WTC11 (cell line): ENCODE measurements at regions not wholly inside any gene's neighbourhood (a gene's known extent, or its start where the extent isn't known, plus 50 kb on each side); places are given as distances from the start of the nearest gene placed in this dataset.

Experiments used
- ATAC-seq: fragments of 200-7000 bp; cut with Tn5 transposase; 2 replicates; pipeline ENCODE4 v1.10.0; 2021; ENCODE audit warnings: mild to moderate bottlenecking, moderate library complexity
- CTCF ChIA-PET: fragments of 300-600 bp; sonication (Branson Sonifier 250); formaldehyde crosslinking; loops from one replicate; lab custom pipeline; 2021; ENCODE audit warnings: antibody characterized with exemption; lab: Charles Lee
- POLR2A ChIA-PET: fragments of 350-600 bp; sonication (Branson Sonifier 250); formaldehyde crosslinking; loops from one replicate; lab custom pipeline; 2021; ENCODE audit warnings: antibody characterized with exemption; lab: Charles Lee
- DNase-seq: peaks from one replicate; pipeline ENCODE4 v3.0.0; 2021; ENCODE audit warnings: low spot score
- H3K27ac Mint-ChIP-seq: 2 replicates; pipeline ENCODE4 v1.8.0; 2021; ENCODE audit warnings: mixed read lengths
- H3K27me3 Mint-ChIP-seq: 2 replicates; pipeline ENCODE4 v1.8.0; 2021; ENCODE audit warnings: low read depth, mild to moderate bottlenecking, moderate library complexity, mixed read lengths
- H3K36me3 Mint-ChIP-seq: 2 replicates; pipeline ENCODE4 v1.8.0; 2021; ENCODE audit warnings: mixed read lengths
- H3K4me1 Mint-ChIP-seq: 2 replicates; pipeline ENCODE4 v1.8.0; 2022; ENCODE audit warnings: mixed read lengths
- H3K4me3 Mint-ChIP-seq: 2 replicates; pipeline ENCODE4 v1.8.0; 2021; ENCODE audit warnings: mild to moderate bottlenecking, moderate library complexity, mixed read lengths
- H3K9me3 Mint-ChIP-seq: 2 replicates; pipeline ENCODE4 v1.8.0; 2021; ENCODE audit warnings: mixed read lengths
- CBFB ChIP-seq: sonication (generic); formaldehyde crosslinking; IDR thresholded peaks from 2 replicates; pipeline ENCODE4 v1.8.1; 2022; ENCODE audit warnings: mild to moderate bottlenecking, low read depth, missing genetic modification reagents
- CREB1 ChIP-seq: sonication (generic); formaldehyde crosslinking; IDR thresholded peaks from 2 replicates; pipeline ENCODE4 v1.8.0; 2023; ENCODE audit warnings: mild to moderate bottlenecking, missing genetic modification reagents
- E2F1 ChIP-seq: sonication (generic); formaldehyde crosslinking; IDR thresholded peaks from 2 replicates; pipeline ENCODE4 v1.8.0; 2022; ENCODE audit warnings: mild to moderate bottlenecking, missing genetic modification reagents
- ELF4 ChIP-seq: sonication (generic); formaldehyde crosslinking; IDR thresholded peaks from 2 replicates; pipeline ENCODE4 v1.8.1; 2022; ENCODE audit warnings: low read depth, mild to moderate bottlenecking, moderate library complexity, missing genetic modification reagents
- EMX1 ChIP-seq: fragments of 250-450 bp; sonication (Bioruptor Pico); IDR thresholded peaks from 2 replicates; pipeline ENCODE4 v1.8.0; 2021; ENCODE audit warnings: mild to moderate bottlenecking
- GTF2I ChIP-seq: fragments of 250-450 bp; sonication (Bioruptor Pico); conservative IDR thresholded peaks from 2 replicates; pipeline ENCODE4 v1.4.0; 2021; ENCODE audit warnings: mild to moderate bottlenecking
- IRF2 ChIP-seq: sonication (generic); formaldehyde crosslinking; IDR thresholded peaks from 2 replicates; pipeline ENCODE4 v1.8.0; 2022; ENCODE audit warnings: low read depth, missing genetic modification reagents, borderline replicate concordance
- MYBL2 ChIP-seq: sonication (generic); formaldehyde crosslinking; IDR thresholded peaks from 2 replicates; pipeline ENCODE4 v1.8.1; 2023; ENCODE audit warnings: mild to moderate bottlenecking, moderate library complexity, missing genetic modification reagents
- OVOL2 ChIP-seq: fragments of 250-450 bp; sonication (Bioruptor Pico); IDR thresholded peaks from 2 replicates; pipeline ENCODE4 v1.9.0; 2021; ENCODE audit warnings: mild to moderate bottlenecking, borderline replicate concordance
- SMAD3 ChIP-seq: sonication (generic); formaldehyde crosslinking; IDR thresholded peaks from 2 replicates; pipeline ENCODE4 v1.8.0; 2022; ENCODE audit warnings: missing genetic modification reagents, mild to moderate bottlenecking, borderline replicate concordance
- SOX15 ChIP-seq: fragments of 250-450 bp; sonication (Bioruptor Pico); IDR thresholded peaks from 2 replicates; pipeline ENCODE4 v1.9.0; 2021; ENCODE audit warnings: mild to moderate bottlenecking
- ZNF121 ChIP-seq: sonication (generic); formaldehyde crosslinking; IDR thresholded peaks from 2 replicates; pipeline ENCODE4 v1.8.0; 2023; ENCODE audit warnings: missing genetic modification reagents
- ZNF281 ChIP-seq: sonication (generic); formaldehyde crosslinking; IDR thresholded peaks from 2 replicates; pipeline ENCODE4 v1.8.0; 2023; ENCODE audit warnings: mild to moderate bottlenecking, missing genetic modification reagents
- ZNF396 ChIP-seq: fragments of 250-450 bp; sonication (Bioruptor Pico); IDR thresholded peaks from 2 replicates; pipeline ENCODE4 v1.8.0; 2021; ENCODE audit warnings: mild to moderate bottlenecking, moderate library complexity, borderline replicate concordance
- TF ChIP-seq, protein P1 (sequence below): sonication (generic); formaldehyde crosslinking; IDR thresholded peaks from 2 replicates; pipeline ENCODE4 v1.8.1; 2022; ENCODE audit warnings: mild to moderate bottlenecking, missing genetic modification reagents, moderate library complexity, borderline replicate concordance
- TF ChIP-seq, protein P2 (sequence below): sonication (generic); formaldehyde crosslinking; IDR thresholded peaks from 2 replicates; pipeline ENCODE4 v1.8.1; 2023; ENCODE audit warnings: mild to moderate bottlenecking, missing genetic modification reagents, borderline replicate concordance
- TF ChIP-seq, protein P3 (sequence below): fragments of 250-450 bp; sonication (Bioruptor Pico); IDR thresholded peaks from 2 replicates; pipeline ENCODE4 v2.1.2; 2022; ENCODE audit warnings: mild to moderate bottlenecking, moderate library complexity

DNA sequence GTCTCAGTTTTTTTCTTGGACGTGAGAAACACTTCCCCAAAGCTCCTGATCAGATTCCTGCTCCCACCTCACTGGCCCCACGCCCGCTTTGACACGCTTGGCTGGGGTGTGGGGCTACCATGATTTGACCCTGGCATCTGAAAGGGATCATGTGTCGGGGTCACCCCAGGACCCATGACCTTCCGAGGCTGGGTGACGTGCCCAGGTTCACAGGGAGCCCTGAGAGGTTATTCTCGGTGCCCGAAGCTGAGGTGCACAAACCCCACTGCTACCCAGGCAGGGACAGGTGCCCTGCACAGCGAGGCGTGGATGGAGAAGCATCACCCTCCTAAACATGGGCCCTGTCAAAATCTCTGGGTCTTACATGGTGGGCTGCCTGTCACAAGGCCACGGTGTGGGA, 404.1 kb downstream of the GALR1 start:
- no peak for DNase-seq
- Mint-ChIP-seq H3K9me3 (no peaks in the 10 kb centered on the region; the same call in 1 of the 2 replicates), H3K4me1 (peaks cover 3% of the 10 kb centered on the region), H3K27me3 (peaks cover 3% of the 10 kb centered on the region), H3K36me3 (no peaks in the 10 kb centered on the region), H3K4me3 (no peak overlapping the region), H3K27ac (no peak overlapping the region)
- no peak for ATAC-seq
- ChIA-PET POLR2A (no interaction called here), CTCF (no interaction called here)
- TF ChIP-seq SOX15 (CRISPR knock-in tag) (no peak), ZNF121 (CRISPR knock-in tag) (no peak), CREB1 (CRISPR knock-in tag) (no peak)
- TF ChIP-seq, protein P1, sequence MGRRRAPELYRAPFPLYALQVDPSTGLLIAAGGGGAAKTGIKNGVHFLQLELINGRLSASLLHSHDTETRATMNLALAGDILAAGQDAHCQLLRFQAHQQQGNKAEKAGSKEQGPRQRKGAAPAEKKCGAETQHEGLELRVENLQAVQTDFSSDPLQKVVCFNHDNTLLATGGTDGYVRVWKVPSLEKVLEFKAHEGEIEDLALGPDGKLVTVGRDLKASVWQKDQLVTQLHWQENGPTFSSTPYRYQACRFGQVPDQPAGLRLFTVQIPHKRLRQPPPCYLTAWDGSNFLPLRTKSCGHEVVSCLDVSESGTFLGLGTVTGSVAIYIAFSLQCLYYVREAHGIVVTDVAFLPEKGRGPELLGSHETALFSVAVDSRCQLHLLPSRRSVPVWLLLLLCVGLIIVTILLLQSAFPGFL, result no peak
- TF ChIP-seq, protein P2, sequence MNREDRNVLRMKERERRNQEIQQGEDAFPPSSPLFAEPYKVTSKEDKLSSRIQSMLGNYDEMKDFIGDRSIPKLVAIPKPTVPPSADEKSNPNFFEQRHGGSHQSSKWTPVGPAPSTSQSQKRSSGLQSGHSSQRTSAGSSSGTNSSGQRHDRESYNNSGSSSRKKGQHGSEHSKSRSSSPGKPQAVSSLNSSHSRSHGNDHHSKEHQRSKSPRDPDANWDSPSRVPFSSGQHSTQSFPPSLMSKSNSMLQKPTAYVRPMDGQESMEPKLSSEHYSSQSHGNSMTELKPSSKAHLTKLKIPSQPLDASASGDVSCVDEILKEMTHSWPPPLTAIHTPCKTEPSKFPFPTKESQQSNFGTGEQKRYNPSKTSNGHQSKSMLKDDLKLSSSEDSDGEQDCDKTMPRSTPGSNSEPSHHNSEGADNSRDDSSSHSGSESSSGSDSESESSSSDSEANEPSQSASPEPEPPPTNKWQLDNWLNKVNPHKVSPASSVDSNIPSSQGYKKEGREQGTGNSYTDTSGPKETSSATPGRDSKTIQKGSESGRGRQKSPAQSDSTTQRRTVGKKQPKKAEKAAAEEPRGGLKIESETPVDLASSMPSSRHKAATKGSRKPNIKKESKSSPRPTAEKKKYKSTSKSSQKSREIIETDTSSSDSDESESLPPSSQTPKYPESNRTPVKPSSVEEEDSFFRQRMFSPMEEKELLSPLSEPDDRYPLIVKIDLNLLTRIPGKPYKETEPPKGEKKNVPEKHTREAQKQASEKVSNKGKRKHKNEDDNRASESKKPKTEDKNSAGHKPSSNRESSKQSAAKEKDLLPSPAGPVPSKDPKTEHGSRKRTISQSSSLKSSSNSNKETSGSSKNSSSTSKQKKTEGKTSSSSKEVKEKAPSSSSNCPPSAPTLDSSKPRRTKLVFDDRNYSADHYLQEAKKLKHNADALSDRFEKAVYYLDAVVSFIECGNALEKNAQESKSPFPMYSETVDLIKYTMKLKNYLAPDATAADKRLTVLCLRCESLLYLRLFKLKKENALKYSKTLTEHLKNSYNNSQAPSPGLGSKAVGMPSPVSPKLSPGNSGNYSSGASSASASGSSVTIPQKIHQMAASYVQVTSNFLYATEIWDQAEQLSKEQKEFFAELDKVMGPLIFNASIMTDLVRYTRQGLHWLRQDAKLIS, result no peak

DNA sequence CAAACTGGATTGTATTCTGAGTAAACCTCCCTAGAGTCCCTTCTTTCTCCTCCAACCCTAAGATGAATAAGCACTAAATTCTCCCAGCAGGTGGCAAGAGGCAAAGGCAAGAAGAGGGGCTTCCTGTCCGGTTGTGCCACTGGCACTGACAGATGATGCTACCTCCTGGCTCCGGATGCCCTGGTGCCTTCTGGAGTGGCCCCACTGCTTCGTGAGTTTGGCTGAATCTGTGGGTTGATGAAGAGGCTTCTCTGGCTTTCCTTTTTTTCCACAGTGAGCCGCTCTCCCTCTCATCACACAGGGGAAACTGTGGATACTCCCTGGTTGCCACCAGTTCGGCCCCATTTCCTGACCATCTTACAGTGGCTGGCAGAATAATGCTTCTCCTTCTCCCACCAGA, 404.7 kb downstream of the GALR1 start:
- TF ChIP-seq MYBL2 (CRISPR knock-in tag), result no peak
- no peak for TF ChIP-seq ELF4 (CRISPR knock-in tag)
- TF ChIP-seq IRF2 (CRISPR knock-in tag), result no peak
- TF ChIP-seq ZNF281 (CRISPR knock-in tag), result no peak
- TF ChIP-seq GTF2I (CRISPR knock-in tag), result no peak
- TF ChIP-seq OVOL2, result no peak
- no peak for TF ChIP-seq EMX1 (CRISPR knock-in tag)
- no peak for TF ChIP-seq ZNF396
- TF ChIP-seq SMAD3 (CRISPR knock-in tag), result no peak
- H3K4me1 Mint-ChIP-seq, result peaks cover 5% of the 10 kb centered on the region
- H3K4me3 Mint-ChIP-seq, result no peak overlapping the region

GRCh38 chr18:77657651-77658298, 408.1 kb downstream of the GALR1 start:
- Mint-ChIP-seq H3K36me3 (no peaks in the 10 kb centered on the region), H3K4me1 (peaks cover 5% of the 10 kb centered on the region), H3K27ac (no peak overlapping the region), H3K4me3 (no peak overlapping the region), H3K9me3 (peaks cover 4% of the 10 kb centered on the region), H3K27me3 (no peaks in the 10 kb centered on the region)
- POLR2A ChIA-PET, result no interaction called here
- DNase-seq, result no peak
- CTCF ChIA-PET, result interaction anchor here (0.5 kb wide), 1 partner anchor 41 kb away, joined by 3 read pairs; no protein-coding TSS in a partner anchor
- no peak for ATAC-seq
- TF ChIP-seq, protein P2, result no peak
- TF ChIP-seq CBFB (CRISPR knock-in tag) (no peak), E2F1 (CRISPR knock-in tag) (no peak)
- TF ChIP-seq, protein P3, sequence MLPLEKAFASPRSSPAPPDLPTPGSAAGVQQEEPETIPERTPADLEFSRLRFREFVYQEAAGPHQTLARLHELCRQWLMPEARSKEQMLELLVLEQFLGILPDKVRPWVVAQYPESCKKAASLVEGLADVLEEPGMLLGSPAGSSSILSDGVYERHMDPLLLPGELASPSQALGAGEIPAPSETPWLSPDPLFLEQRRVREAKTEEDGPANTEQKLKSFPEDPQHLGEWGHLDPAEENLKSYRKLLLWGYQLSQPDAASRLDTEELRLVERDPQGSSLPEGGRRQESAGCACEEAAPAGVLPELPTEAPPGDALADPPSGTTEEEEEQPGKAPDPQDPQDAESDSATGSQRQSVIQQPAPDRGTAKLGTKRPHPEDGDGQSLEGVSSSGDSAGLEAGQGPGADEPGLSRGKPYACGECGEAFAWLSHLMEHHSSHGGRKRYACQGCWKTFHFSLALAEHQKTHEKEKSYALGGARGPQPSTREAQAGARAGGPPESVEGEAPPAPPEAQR (CRISPR knock-in tag), result no peak

More for the DNA sequence above, 404.7 kb downstream of the GALR1 start:
- ChIA-PET POLR2A (no interaction called here), CTCF (no interaction called here)
- Mint-ChIP-seq H3K27me3 (peaks cover 3% of the 10 kb centered on the region), H3K36me3 (no peaks in the 10 kb centered on the region), H3K27ac (no peak overlapping the region), H3K9me3 (no peaks in the 10 kb centered on the region; the same call in 1 of the 2 replicates)
- ATAC-seq (no peak), DNase-seq (no peak)
